ENCODE measurements at regions not wholly inside any gene's neighbourhood (a gene's known extent, or its start where the extent isn't known, plus 50 kb on each side); places are given as distances from the start of the nearest gene placed in this dataset.

GRCh38 chr15:95857124-95857757 is 473.3 kb upstream of the NR2F2 start:
- DNase-seq (ENCODE audit: low read depth in 2 of 2): no peak

GRCh38 chr15:95857758-95858157 is 472.7 kb upstream of the NR2F2 start:
- DNase-seq (ENCODE audit: low read depth in 2 of 2): no peak

- DNase-seq (ENCODE audit: low read depth in 2 of 2): no peak
These were observed 470.1 kb upstream of the NR2F2 start for GRCh38 chr15:95860406-95860805.

GRCh38 chr15:95864467-95864886 is 466.0 kb upstream of the NR2F2 start:
- no peak for DNase-seq (ENCODE audit: low read depth in 2 of 2)

GRCh38 chr15:95865330-95865739 is 465.2 kb upstream of the NR2F2 start:
- DNase-seq (ENCODE audit: low read depth in 2 of 2): no peak

- no peak for DNase-seq (ENCODE audit: low read depth in 2 of 2)
These were observed 463.6 kb upstream of the NR2F2 start for GRCh38 chr15:95866711-95867440.

- no peak for DNase-seq (ENCODE audit: low read depth in 2 of 2)
These were observed 462.1 kb upstream of the NR2F2 start for GRCh38 chr15:95868450-95868849.

GRCh38 chr15:95868970-95869369 is 461.5 kb upstream of the NR2F2 start:
- DNase-seq (ENCODE audit: low read depth in 2 of 2): no peak

GRCh38 chr15:95869920-95870319 is 460.6 kb upstream of the NR2F2 start:
- no peak for DNase-seq (ENCODE audit: low read depth in 2 of 2)

GRCh38 chr15:95872366-95872771 is 458.1 kb upstream of the NR2F2 start:
- DNase-seq (ENCODE audit: low read depth in 2 of 2): peak in 1 of 2 experiments; percentile 38

GRCh38 chr15:95874637-95875036 is 455.9 kb upstream of the NR2F2 start:
- no peak for DNase-seq (ENCODE audit: low read depth in 2 of 2)

GRCh38 chr15:95875121-95875643 is 455.3 kb upstream of the NR2F2 start:
- DNase-seq (ENCODE audit: low read depth in 2 of 2): no peak

GRCh38 chr15:95880031-95880570 is 450.4 kb upstream of the NR2F2 start:
- DNase-seq (ENCODE audit: low read depth in 2 of 2): no peak

GRCh38 chr15:95880630-95881029 is 449.9 kb upstream of the NR2F2 start:
- DNase-seq (ENCODE audit: low read depth in 2 of 2): no peak

- no peak for DNase-seq (ENCODE audit: low read depth in 2 of 2)
These were observed 447.4 kb upstream of the NR2F2 start for GRCh38 chr15:95883064-95883463.

- DNase-seq (ENCODE audit: low read depth in 2 of 2): peak; percentile 93 to 94
These were observed 446.2 kb upstream of the NR2F2 start for GRCh38 chr15:95884276-95884675.

GRCh38 chr15:95887666-95888390 is 442.7 kb upstream of the NR2F2 start:
- no peak for DNase-seq (ENCODE audit: low read depth in 2 of 2)

- DNase-seq (ENCODE audit: low read depth in 2 of 2): no peak
These were observed 441.7 kb upstream of the NR2F2 start for GRCh38 chr15:95888762-95889161.

GRCh38 chr15:95894407-95894956 is 436.0 kb upstream of the NR2F2 start:
- DNase-seq (ENCODE audit: low read depth in 2 of 2): no peak

- DNase-seq (ENCODE audit: low read depth in 2 of 2): no peak
These were observed 435.0 kb upstream of the NR2F2 start for GRCh38 chr15:95895508-95895907.

- no peak for DNase-seq (ENCODE audit: low read depth in 2 of 2)
These were observed 432.8 kb upstream of the NR2F2 start for GRCh38 chr15:95897651-95898050.

- DNase-seq (ENCODE audit: low read depth in 2 of 2): no peak
These were observed 431.7 kb upstream of the NR2F2 start for GRCh38 chr15:95898761-95899160.
